A549 (cell line): ENCODE measurements at regions not wholly inside any gene's neighbourhood (a gene's known extent, or its start where the extent isn't known, plus 50 kb on each side); places are given as distances from the start of the nearest gene placed in this dataset.
A peak's percentile ranks its signal among the peaks of the same experiment; 100 is the strongest.

Source experiments
- ATAC-seq, 2 experiments: fragments of 200-7000 bp in 1 of 2; fragments of >200 bp in 1 of 2; cut with Nextera tagmentation in 1 of 2; cut with Tn5 transposase in 1 of 2; 3 replicates each; pipeline versions ENCODE4 v1.8.0 to v1.9.1; 2018 to 2020; ENCODE audit warnings: mild to moderate bottlenecking in 1 of 2, moderate library complexity in 1 of 2
- CTCF ChIA-PET: fragments of 300-600 bp; sonication (Branson Sonifier 250); formaldehyde crosslinking; extraction: SDS; loops from one replicate; lab custom pipeline; 2021; ENCODE audit warnings: antibody characterized with exemption, inconsistent platforms; lab: Yijun Ruan, JAX
- POLR2A ChIA-PET: fragments of 350-600 bp; formaldehyde crosslinking; extraction: SDS; loops from one replicate; lab custom pipeline; 2021; ENCODE audit warnings: antibody characterized with exemption, inconsistent platforms; lab: Yijun Ruan, JAX
- DNase-seq, 2 experiments: peaks; one replicate each; pipeline versions ENCODE4 v3.0.0 to v3.0.0-alpha.2; 2011 to 2016; ENCODE audit warnings: low read depth in 1 of 2, low spot score in 1 of 2
- FAIRE-seq: peaks from 2 replicates; lab custom pipeline; 2011; peaks lifted over from hg19 to GRCh38; lab: Jason Lieb, UNC
- H3K27ac ChIP-seq, 2 experiments: fragments of >200 bp; sonication (Bioruptor Twin); formaldehyde crosslinking; 3 replicates each; pipeline ENCODE4 v1.5.1; 2016 to 2017
- H3K4me1 ChIP-seq: fragments of >200 bp; sonication (Bioruptor Twin); formaldehyde crosslinking; 3 replicates; pipeline ENCODE4 v1.6.1; 2016
- H3K4me2 ChIP-seq: fragments of >200 bp; sonication (Bioruptor Twin); formaldehyde crosslinking; 3 replicates; pipeline ENCODE4 v1.6.1; 2016
- H3K4me3 ChIP-seq: fragments of >200 bp; sonication (Bioruptor Twin); formaldehyde crosslinking; 3 replicates; pipeline ENCODE4 v1.5.1; 2016
- H3K9me3 ChIP-seq: fragments of >200 bp; sonication (Bioruptor Twin); formaldehyde crosslinking; 3 replicates; pipeline ENCODE4 v1.6.1; 2016
- ATOH8 ChIP-seq: fragments of 250-450 bp; sonication (Bioruptor Pico); IDR thresholded peaks from 2 replicates; pipeline ENCODE4 v1.5.0; 2020; ENCODE audit warnings: low read depth, mild to moderate bottlenecking, moderate library complexity
- BHLHE40 ChIP-seq: IDR thresholded peaks from 2 replicates; pipeline ENCODE4 v1.6.1; 2012; ENCODE audit warnings: low read depth, low read length, inconsistent platforms
- CBX2 ChIP-seq: fragments of 200-600 bp; sonication (generic); IDR thresholded peaks from 2 replicates; pipeline ENCODE4 v1.6.1; 2016; ENCODE audit warnings: low read depth, mild to moderate bottlenecking, borderline replicate concordance
- CEBPB ChIP-seq, 2 experiments: fragments of >200 bp in 1 of 2; sonication (Bioruptor Twin) in 1 of 2; formaldehyde crosslinking in 1 of 2; IDR thresholded peaks; 2 replicates each; pipeline ENCODE4 v1.6.1; 2012 to 2016
- CHD2 ChIP-seq: fragments of 150-350 bp; IDR thresholded peaks from 2 replicates; pipeline ENCODE4 v1.6.1; 2014; ENCODE audit warnings: low read length; ENCODE audit not compliant: partially characterized antibody
- CHD4 ChIP-seq: fragments of 200-600 bp; sonication (generic); IDR thresholded peaks from 2 replicates; pipeline ENCODE4 v1.6.1; 2016; ENCODE audit warnings: antibody characterized with exemption, mild to moderate bottlenecking, borderline replicate concordance
- E2F6 ChIP-seq: IDR thresholded peaks from 2 replicates; pipeline ENCODE4 v1.6.1; 2012; ENCODE audit warnings: low read depth, borderline replicate concordance
- EP300 ChIP-seq, 2 experiments: fragments of >200 bp; sonication (Bioruptor Twin); formaldehyde crosslinking; IDR thresholded peaks; 2 replicates in 1 of 2; 3 replicates in 1 of 2; pipeline ENCODE4 v1.6.1; 2016 to 2017
- FOSB ChIP-seq: fragments of 250-450 bp; sonication (Bioruptor Pico); IDR thresholded peaks from 2 replicates; pipeline ENCODE4 v1.5.0; 2020; ENCODE audit warnings: mild to moderate bottlenecking, moderate library complexity
- GATA3 ChIP-seq: IDR thresholded peaks from 2 replicates; pipeline ENCODE4 v1.6.1; 2012; ENCODE audit warnings: borderline replicate concordance
- HEYL ChIP-seq: fragments of 250-450 bp; sonication (Bioruptor Pico); IDR thresholded peaks from 2 replicates; pipeline ENCODE4 v1.8.0; 2021; ENCODE audit warnings: mild to moderate bottlenecking, moderate library complexity
- HOXA7 ChIP-seq: fragments of 250-450 bp; sonication (Bioruptor Pico); IDR thresholded peaks from 2 replicates; pipeline ENCODE4 v1.5.0; 2020; ENCODE audit warnings: mild to moderate bottlenecking, moderate library complexity
- HOXB13 ChIP-seq: fragments of 250-450 bp; sonication (Bioruptor Pico); IDR thresholded peaks from 2 replicates; pipeline ENCODE4 v1.5.0; 2020; ENCODE audit warnings: low read depth, mild to moderate bottlenecking, moderate library complexity
- JUN ChIP-seq, 2 experiments: fragments of >200 bp; sonication (Bioruptor Twin); formaldehyde crosslinking; IDR thresholded peaks; 2 replicates in 1 of 2; 3 replicates in 1 of 2; pipeline ENCODE4 v1.6.1; 2016 to 2017
- KDM1A ChIP-seq: fragments of 200-600 bp; sonication (generic); IDR thresholded peaks from 2 replicates; pipeline ENCODE4 v1.6.1; 2016; ENCODE audit warnings: low read depth, mild to moderate bottlenecking
- MAZ ChIP-seq: fragments of 150-350 bp; IDR thresholded peaks from 2 replicates; pipeline ENCODE4 v1.6.1; 2014; ENCODE audit warnings: antibody characterized with exemption, low read depth, low read length, borderline replicate concordance
- MYC ChIP-seq: IDR thresholded peaks from 2 replicates; pipeline ENCODE4 v1.6.1; 2012; ENCODE audit warnings: mild to moderate bottlenecking, inconsistent platforms, low read length, improper control_type of control experiment, borderline replicate concordance
- NPAS2 ChIP-seq: fragments of 250-450 bp; sonication (Bioruptor Pico); IDR thresholded peaks from 2 replicates; pipeline ENCODE4 v1.8.0; 2022; ENCODE audit warnings: mild to moderate bottlenecking, moderate library complexity, borderline replicate concordance
- PBX3 ChIP-seq: IDR thresholded peaks from 2 replicates; pipeline ENCODE4 v1.6.1; 2012
- POLR2A ChIP-seq: IDR thresholded peaks from 2 replicates; pipeline ENCODE4 v1.6.1; 2012; ENCODE audit warnings: mild to moderate bottlenecking, low read length
- RNF2 ChIP-seq: fragments of 200-600 bp; sonication (generic); IDR thresholded peaks from 2 replicates; pipeline ENCODE4 v1.6.1; 2016; ENCODE audit warnings: low read depth, mild to moderate bottlenecking, antibody characterized with exemption, moderate library complexity, borderline replicate concordance
- SMC3 ChIP-seq: fragments of >200 bp; sonication (Bioruptor Twin); formaldehyde crosslinking; IDR thresholded peaks from 3 replicates; pipeline ENCODE4 v1.6.1; 2018; ENCODE audit warnings: inconsistent platforms
- TFCP2L1 ChIP-seq: fragments of 250-450 bp; sonication (Bioruptor Pico); IDR thresholded peaks from 2 replicates; pipeline ENCODE4 v1.5.0; 2021; ENCODE audit warnings: mild to moderate bottlenecking
- TP53 ChIP-seq: fragments of 250-450 bp; sonication (Bioruptor Pico); IDR thresholded peaks from 2 replicates; pipeline ENCODE4 v1.5.0; 2021; ENCODE audit warnings: mild to moderate bottlenecking, moderate library complexity
- ZFP36 ChIP-seq: fragments of 450-650 bp; IDR thresholded peaks from 2 replicates; pipeline ENCODE4 v1.6.1; 2014; ENCODE audit warnings: borderline replicate concordance; ENCODE audit not compliant: partially characterized antibody
- ZNF302 ChIP-seq: fragments of 250-450 bp; sonication (Bioruptor Pico); IDR thresholded peaks from 2 replicates; pipeline ENCODE4 v1.9.0; 2021; ENCODE audit warnings: inconsistent platforms, mild to moderate bottlenecking, moderate library complexity
- ZSCAN20 ChIP-seq: fragments of 250-450 bp; sonication (Bioruptor Pico); IDR thresholded peaks from 2 replicates; pipeline ENCODE4 v1.8.0; 2022; ENCODE audit warnings: mild to moderate bottlenecking, moderate library complexity
- WGBS: methylation state at CpG from one replicate; pipeline ENCODE4 v1.1.6; 2017; ENCODE audit errors: missing lambda C conversion rate; 5-methylcytosine and 5-hydroxymethylcytosine counted together
- TF ChIP-seq, protein P1 (sequence below): fragments of >200 bp; sonication (Bioruptor Twin); formaldehyde crosslinking; IDR thresholded peaks from 3 replicates; pipeline ENCODE4 v1.6.1; 2016

DNA sequence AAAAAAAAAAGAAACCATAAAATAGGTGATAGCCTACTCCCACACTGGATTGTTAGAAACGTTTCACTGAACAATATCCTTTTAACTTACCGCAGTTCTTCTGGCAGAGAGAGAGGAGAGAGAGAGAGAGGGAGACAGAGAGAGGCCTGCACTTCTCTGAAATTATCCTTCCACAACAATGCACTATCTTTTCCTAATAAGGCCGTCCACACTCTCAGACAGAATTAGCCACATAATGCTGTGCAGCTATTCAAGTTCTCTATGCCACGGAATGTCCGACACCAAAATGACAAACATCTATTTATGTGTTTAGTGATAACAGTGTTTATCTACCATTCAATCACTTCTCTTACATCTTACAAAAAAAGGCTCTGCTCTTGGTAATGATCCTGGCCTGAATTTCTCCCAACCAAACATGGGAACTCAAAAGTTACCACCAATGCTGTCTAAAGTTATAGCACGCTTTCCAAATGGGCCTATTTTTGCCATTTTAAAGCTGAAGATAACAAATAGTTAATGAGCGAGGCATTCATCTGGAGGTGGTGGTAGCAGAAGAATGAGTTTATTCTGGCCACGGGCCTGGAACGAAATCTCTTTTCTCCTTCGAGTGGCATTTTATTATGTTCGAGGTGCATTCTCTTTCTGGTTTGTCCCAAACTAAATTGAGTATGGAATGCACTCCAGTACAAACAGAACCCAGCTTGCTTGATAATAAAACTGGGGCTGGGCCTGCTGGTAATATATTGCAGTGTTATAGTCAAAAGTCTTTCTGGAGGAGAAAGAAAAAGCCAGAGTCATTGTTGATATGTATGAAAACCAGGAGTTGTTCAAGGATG lies 160.2 kb upstream of the SVIL start:
- peaks cover 13% of the 10 kb centered on the region; the same call in 2 of the 3 replicates for H3K4me1 ChIP-seq
- POLR2A ChIA-PET = interaction anchor here (0.7 to 1.2 kb wide), 3 partner anchors 9 to 157 kb away, joined by 3 to 4 read pairs (median 3); no protein-coding TSS in a partner anchor
- CTCF ChIA-PET = no interaction called here
- FAIRE-seq (no peak), DNase-seq (no peak), ATAC-seq (no peak)
- no peak for TF ChIP-seq ATOH8 (CRISPR knock-in tag)
- TF ChIP-seq KDM1A = no peak
- no peak for TF ChIP-seq CHD4
- TF ChIP-seq E2F6 = no peak
- no peak for TF ChIP-seq HOXB13
- no peak for TF ChIP-seq ZSCAN20 (CRISPR knock-in tag)
- TF ChIP-seq BHLHE40 = no peak
- no peak for TF ChIP-seq TFCP2L1 (CRISPR knock-in tag)
- no peak for TF ChIP-seq EP300 (IDR thresholded peaks at IDR 0.05)
- TF ChIP-seq FOSB (CRISPR knock-in tag) = no peak
- no peak for TF ChIP-seq CEBPB (IDR thresholded peaks at IDR 0.05)
- no peak for TF ChIP-seq HOXA7 (CRISPR knock-in tag)
- TF ChIP-seq PBX3 = no peak
- TF ChIP-seq CHD2 = no peak
- TF ChIP-seq MYC = no peak
- TF ChIP-seq NPAS2 (CRISPR knock-in tag) = no peak
- TF ChIP-seq ZNF302 (CRISPR knock-in tag) = no peak
- H3K27ac ChIP-seq = 0 out of 6 replicates have a peak overlapping the region, but pooled peaks of 1 of the 2 experiments have one; percentile 8
- no peaks in the 10 kb centered on the region for H3K9me3 ChIP-seq
- no peak overlapping the region for H3K4me3 ChIP-seq
- no peak overlapping the region for H3K4me2 ChIP-seq
- WGBS = 73% methylated on average over 11 of the region's 11 CpGs

DNA sequence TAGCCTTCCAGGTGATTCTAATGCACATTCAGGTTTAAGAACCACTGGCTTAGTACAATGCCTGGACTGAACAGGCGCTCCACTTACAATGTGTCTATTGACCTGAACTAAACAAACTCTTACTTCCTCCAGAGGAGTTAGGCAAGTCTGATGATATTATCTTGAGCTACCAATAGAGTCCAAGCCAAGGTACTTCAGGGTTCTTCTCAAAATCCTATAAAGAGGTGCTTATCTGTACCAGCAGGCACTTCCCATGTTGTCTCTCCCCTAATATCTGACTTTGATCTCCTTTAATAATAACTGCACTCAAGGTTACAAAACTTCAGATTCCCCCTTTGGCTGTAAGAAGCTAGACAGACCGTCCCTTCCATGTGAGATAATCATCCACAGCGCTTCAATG lies 157.0 kb upstream of the SVIL start:
- TF ChIP-seq CBX2 = no peak
- no peak for TF ChIP-seq RNF2
- TF ChIP-seq SMC3 = no peak
- no peak for TF ChIP-seq BHLHE40
- TF ChIP-seq CHD2 = no peak
- no peak for ATAC-seq
- Histone ChIP-seq H3K4me1 (no peaks in the 10 kb centered on the region), H3K4me2 (no peak overlapping the region), H3K4me3 (no peak overlapping the region), H3K27ac (no peak overlapping the region; a peak in 1 of 6 replicates), H3K9me3 (0 out of 3 replicates have a peak, but pooled peaks cover 6% of the 10 kb centered on the region)
- WGBS = 92% methylated on average over 3 of the region's 3 CpGs
- ChIA-PET CTCF (interaction anchor here (0.6 to 2.6 kb wide), 2 partner anchors 56 to 150 kb away, joined by 3 to 7 read pairs; no protein-coding TSS in a partner anchor), POLR2A (no interaction called here)
- no peak for DNase-seq
- FAIRE-seq = no peak

- ChIA-PET POLR2A (no interaction called here), CTCF (interaction anchor here (2.6 kb wide), 1 partner anchor 54 kb away, joined by 7 read pairs; no protein-coding TSS in a partner anchor)
- TF ChIP-seq CHD4 (no peak), HOXA7 (CRISPR knock-in tag) (no peak), CBX2 (no peak), GATA3 (no peak), MAZ (no peak), JUN (IDR thresholded peaks at IDR 0.05) (no peak), POLR2A (no peak), HEYL (no peak), FOSB (CRISPR knock-in tag) (no peak), EP300 (IDR thresholded peaks at IDR 0.05) (no peak), ZFP36 (no peak), TP53 (CRISPR knock-in tag) (no peak), SMC3 (no peak), PBX3 (no peak)
- TF ChIP-seq, protein P1, sequence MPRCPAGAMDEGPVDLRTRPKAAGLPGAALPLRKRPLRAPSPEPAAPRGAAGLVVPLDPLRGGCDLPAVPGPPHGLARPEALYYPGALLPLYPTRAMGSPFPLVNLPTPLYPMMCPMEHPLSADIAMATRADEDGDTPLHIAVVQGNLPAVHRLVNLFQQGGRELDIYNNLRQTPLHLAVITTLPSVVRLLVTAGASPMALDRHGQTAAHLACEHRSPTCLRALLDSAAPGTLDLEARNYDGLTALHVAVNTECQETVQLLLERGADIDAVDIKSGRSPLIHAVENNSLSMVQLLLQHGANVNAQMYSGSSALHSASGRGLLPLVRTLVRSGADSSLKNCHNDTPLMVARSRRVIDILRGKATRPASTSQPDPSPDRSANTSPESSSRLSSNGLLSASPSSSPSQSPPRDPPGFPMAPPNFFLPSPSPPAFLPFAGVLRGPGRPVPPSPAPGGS = no peak
- Histone ChIP-seq H3K4me1 (peaks cover 4% of the 10 kb centered on the region), H3K4me3 (no peak overlapping the region), H3K9me3 (0 out of 3 replicates have a peak, but pooled peaks cover 6% of the 10 kb centered on the region), H3K4me2 (no peak overlapping the region), H3K27ac (no peak overlapping the region)
- ATAC-seq = no peak
- FAIRE-seq = no peak
- WGBS = 21% methylated on average over 2 of the region's 2 CpGs
- no peak for DNase-seq
Measured at GRCh38 chr10:29790207-29790606, 155.4 kb upstream of the SVIL start.
